DOHH2 (cell line): ENCODE measurements at regions not wholly inside any gene's neighbourhood (a gene's known extent, or its start where the extent isn't known, plus 50 kb on each side); places are given as distances from the start of the nearest gene placed in this dataset.

Source experiments
- EZH2phosphoT487 ChIP-seq: fragments of 200-600 bp; sonication (generic); IDR thresholded peaks from 2 replicates; pipeline ENCODE4 v1.6.1; 2017; ENCODE audit warnings: borderline replicate concordance, mild to moderate bottlenecking, antibody characterized with exemption, low read length, moderate library complexity, mixed read lengths
- TF ChIP-seq, protein P1 (sequence below): fragments of 200-600 bp; sonication (generic); IDR thresholded peaks from one replicate; pipeline ENCODE4 v1.5.1; 2014; ENCODE audit warnings: antibody characterized with exemption, mild to moderate bottlenecking, low read depth, low read length; ENCODE audit not compliant: poor library complexity, severe bottlenecking

DNA sequence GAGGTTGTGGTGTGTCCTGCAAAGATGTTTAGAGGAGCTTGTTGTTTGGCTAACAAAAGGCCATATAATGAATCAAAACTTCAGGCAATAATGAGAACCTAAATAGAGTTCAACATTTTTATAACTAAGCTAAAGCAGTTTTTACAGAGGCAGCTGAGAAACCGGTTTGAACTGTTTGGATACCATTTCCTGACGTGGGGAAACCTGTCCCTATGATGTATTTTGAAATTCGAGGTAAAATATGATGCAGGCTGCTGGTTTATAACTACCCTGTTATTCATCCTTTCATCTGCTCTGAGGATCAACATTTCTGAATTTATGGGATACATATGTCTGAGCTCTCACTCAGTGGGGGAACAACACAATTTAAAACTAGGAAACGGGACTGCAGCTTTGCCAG lies 289.5 kb upstream of the IRX2 start:
- TF ChIP-seq, protein P1, sequence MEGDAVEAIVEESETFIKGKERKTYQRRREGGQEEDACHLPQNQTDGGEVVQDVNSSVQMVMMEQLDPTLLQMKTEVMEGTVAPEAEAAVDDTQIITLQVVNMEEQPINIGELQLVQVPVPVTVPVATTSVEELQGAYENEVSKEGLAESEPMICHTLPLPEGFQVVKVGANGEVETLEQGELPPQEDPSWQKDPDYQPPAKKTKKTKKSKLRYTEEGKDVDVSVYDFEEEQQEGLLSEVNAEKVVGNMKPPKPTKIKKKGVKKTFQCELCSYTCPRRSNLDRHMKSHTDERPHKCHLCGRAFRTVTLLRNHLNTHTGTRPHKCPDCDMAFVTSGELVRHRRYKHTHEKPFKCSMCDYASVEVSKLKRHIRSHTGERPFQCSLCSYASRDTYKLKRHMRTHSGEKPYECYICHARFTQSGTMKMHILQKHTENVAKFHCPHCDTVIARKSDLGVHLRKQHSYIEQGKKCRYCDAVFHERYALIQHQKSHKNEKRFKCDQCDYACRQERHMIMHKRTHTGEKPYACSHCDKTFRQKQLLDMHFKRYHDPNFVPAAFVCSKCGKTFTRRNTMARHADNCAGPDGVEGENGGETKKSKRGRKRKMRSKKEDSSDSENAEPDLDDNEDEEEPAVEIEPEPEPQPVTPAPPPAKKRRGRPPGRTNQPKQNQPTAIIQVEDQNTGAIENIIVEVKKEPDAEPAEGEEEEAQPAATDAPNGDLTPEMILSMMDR: no peak
- TF ChIP-seq EZH2phosphoT487: no peak
